LoVo (cell line): ENCODE measurements at regions not wholly inside any gene's neighbourhood (a gene's known extent, or its start where the extent isn't known, plus 50 kb on each side); places are given as distances from the start of the nearest gene placed in this dataset.
A peak's percentile ranks its signal among the peaks of the same experiment; 100 is the strongest.
"Not testable (repeated sequence)": the region's sequence is repeated elsewhere in the genome, so short reads cannot be mapped to it uniquely, and the experiment has no call there.

Source experiments
- DNase-seq: peaks from one replicate; pipeline ENCODE4 v3.0.0-alpha.2; 2016; ENCODE audit warnings: low spot score

DNA sequence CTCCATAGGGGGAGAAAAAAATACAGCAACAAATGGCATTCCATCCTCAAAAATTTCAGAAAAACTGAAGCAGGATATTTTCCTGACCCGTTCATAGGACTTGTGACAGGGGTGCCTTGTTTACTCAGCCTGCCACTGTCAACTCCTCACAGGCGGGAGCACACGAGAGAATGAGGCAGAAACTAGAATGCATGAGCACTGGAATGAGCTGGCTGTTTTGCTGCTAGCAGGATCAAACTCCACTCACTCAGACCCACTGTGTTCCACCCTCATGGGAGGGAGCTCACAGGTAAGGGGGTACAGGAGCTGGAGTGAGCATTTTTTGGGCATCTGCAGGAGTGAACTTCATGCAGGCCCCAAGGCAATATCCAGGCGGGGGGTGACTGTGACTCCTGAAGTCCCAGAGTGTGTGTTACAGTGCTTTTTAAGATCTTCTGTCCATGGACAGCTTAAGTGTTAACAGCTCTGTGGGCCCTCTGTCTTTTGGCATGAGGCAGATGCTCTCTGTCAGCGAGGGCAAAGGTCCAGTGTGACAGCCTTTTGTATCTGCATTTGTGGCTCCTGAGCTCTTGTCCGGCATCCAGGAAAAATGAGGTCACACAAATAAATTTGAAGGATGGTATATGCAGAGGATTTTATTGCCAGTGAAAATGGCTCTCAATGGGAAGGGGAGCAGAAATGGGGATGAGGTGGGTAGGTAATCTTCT lies 905.7 kb upstream of the TENM4 start:
- DNase-seq, result no peak

DNA sequence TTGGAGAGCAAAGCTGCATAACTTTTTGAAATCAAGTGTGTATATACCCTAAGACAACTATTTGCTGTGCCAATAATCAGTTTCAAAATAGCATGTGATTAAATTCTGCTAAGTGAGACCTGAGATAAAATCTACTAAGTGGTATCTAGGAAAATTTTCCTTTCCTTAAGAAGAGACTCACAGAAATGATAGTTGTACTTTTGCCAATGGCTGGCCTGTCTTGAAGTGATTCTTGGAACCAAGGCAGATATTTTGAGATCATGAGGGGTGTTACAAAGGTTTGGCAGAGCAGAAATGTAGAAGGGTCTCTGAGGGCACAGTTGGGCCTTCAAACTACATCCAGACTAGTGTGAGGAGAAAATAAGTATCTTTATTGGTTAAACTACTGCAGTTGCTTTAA lies 902.6 kb upstream of the TENM4 start:
- DNase-seq, result no peak

DNA sequence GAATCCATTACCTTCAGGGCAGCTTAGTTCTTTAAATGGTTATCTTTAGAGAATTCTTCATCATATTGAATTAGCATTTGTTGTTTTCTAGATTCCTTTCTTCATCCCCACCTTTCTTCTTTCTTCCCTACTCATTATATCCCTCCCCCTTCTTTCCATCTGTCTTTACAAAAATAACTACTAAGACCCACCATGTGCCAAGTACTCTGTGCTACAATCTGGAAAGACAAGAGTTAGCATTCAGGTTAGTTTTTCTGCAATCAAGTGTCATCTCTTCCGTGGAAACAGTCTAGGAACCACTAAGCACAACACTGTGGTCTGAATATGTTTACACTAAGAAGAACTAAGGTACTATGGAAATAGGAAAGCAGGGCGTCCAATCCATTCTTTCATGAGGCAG lies 897.4 kb upstream of the TENM4 start:
- no peak for DNase-seq

- no peak for DNase-seq
Measured at GRCh38 chr11:80331694-80332093, 890.9 kb upstream of the TENM4 start.

DNA sequence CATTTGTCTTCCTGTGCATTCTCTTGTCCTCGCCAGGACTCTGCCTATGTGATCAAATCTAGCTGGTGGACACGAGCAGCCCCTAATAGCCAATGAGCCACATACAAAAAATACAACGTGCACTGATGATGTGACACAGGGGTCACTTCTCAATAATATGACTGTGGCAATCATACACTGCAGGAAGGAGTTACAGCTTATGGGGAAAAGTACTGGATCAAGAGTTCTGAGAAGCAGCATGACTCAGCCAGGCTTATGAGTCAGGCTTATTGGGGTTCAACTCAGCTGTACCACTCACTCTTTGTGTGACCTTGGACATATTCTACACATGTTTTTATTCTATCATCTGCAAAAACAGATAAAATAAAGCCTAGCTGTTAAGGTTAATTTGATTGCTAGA lies 889.4 kb upstream of the TENM4 start:
- DNase-seq, result no peak

DNA sequence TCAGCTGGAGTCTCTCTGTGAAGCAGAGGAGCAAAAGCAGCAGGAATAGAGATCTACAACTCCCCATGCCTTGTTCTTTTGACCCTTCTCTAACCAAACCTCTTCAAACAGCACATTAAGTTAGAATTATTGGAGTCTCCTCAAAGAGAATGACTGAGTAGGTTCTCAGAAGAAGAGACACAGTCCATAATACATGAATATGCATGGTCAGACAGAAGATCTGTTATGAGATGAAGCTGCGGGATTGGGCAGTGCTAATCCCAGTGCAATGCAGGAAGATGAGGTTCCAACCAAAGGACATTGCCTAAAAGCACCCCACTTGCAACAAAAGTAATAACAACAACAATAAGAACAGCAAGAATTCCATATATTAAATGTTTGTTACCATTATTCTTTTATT lies 887.9 kb upstream of the TENM4 start:
- no peak for DNase-seq

DNA sequence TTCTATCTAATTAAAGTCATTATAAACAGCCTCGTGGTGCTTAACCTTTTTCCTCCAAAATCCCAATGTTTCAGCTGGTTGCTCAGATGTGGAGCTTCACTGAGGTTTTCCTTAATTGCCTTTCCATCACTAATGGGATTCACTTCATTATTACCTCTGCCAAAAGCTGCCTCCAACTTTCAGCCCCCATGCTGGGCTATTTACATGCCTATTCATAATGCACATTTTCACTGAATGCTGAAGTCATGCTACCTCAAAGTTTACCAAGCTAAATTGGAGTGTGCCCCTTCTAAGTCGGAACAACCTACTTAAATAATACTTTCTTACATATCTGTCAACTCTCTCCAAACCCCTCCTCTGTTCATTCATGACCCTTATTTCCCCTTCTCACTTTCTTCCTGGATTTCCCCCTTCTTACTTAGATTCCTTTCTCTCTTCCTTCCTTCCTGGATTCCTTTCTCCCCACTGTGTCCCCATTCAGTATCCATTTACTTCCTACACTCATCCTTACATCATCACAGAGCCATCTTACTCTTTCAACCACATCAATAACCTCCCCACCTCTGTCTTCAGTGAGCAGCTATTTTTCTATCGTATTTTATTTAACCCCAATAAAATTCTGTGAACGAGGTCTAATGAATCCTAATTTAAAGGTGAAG lies 887.3 kb upstream of the TENM4 start:
- no peak for DNase-seq

GRCh38 chr11:80321786-80322185 lies 881.0 kb upstream of the TENM4 start:
- no peak for DNase-seq

GRCh38 chr11:80320765-80321164 lies 879.9 kb upstream of the TENM4 start:
- DNase-seq, result peak; percentile 24

DNA sequence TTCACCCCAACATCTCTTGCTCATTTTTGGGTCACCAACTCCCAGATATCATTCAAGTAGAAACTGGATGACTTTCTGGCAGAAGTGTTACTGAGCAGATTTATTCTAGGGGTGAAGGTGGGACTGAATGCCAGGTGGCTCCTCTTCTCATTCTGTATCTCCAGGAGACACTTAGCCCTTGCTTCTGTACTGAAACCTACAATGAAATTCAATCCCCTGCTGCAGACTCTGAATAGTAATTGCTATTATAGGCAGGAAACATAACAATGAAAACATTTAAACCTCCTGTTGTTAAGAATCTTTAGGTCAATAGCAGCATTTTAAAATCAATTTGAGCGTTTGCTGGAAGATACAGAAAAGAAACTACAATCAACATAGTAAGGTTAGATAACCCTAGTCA lies 879.4 kb upstream of the TENM4 start:
- no peak for DNase-seq

DNA sequence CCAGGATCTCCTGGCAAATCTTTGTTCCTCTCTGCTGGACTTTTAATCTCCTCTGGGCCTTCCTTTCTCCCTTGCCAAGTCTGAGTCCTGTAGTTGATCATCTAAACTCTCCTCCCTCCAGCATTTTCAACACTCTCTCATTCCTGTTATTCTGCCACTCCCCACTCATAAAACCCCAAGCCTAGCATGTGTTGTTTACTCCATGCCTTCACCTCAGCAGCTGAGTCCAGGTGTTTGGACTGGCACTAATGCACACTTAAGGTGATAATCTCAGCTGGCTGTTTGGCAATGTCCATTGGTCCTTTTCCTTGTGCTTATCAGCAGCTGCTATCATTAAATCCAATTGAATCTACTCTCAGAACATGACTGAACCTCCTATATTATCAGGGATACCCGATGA lies 876.8 kb upstream of the TENM4 start:
- no peak for DNase-seq

DNA sequence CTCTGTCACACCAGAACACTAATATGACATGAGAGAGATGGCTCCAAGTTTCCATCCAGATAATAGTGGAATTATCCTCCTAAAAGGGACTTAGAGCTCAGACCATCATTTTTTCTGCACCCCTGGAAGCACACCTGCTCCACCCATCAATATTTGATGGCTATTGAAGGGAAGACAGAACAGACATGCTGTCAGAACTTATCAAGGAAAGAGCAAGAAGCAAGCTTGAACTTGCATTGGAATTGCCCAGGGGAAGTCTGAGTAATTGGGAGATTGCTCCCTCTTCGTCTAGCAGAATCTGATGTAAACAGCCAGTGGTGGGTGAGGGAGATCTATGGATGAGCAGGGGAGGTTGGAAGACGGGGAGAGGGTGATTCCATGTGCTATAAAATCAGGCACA lies 874.4 kb upstream of the TENM4 start:
- no peak for DNase-seq

DNA sequence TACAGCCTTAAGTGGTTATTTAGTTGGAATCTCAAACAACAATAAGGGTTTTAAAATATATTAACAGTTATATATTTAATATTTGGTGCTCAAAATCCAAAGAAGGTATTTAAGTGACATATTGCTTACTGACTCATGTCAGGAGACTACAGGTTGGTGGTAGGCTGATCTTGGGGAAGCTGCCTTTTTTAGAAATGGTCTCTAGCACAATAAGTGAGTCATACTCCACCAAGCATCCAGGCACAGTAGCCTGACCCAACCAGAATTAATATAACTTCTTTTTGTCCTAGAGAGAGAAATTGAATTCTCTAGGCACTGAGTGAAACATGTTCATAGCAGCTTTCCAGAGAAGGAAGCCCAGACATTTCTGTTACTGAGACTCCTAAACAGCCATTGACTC lies 868.5 kb upstream of the TENM4 start:
- DNase-seq, result no peak

DNA sequence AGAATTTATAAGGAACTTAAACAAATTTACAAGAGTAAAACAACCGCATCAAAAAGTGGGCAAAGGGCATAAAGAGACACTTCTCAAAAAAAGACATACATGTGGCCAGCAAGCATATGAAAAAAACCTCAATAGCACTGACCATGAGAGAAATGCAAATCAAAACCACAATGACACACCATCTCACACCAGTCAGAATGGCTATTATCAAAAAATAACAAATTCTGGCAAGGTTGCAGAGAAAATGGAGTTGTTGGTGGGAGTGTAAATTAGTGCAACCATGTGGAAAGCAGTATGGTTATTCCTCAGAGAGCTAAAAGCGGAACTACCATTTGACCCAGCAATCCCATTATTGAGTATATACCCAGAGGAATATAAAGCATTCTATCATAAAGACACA lies 866.8 kb upstream of the TENM4 start:
- no peak for DNase-seq

- peak; percentile 71 for DNase-seq
Measured at GRCh38 chr11:80297858-80298632, 857.2 kb upstream of the TENM4 start.

- no peak for DNase-seq
Measured at GRCh38 chr11:80293293-80293692, 852.5 kb upstream of the TENM4 start.

DNA sequence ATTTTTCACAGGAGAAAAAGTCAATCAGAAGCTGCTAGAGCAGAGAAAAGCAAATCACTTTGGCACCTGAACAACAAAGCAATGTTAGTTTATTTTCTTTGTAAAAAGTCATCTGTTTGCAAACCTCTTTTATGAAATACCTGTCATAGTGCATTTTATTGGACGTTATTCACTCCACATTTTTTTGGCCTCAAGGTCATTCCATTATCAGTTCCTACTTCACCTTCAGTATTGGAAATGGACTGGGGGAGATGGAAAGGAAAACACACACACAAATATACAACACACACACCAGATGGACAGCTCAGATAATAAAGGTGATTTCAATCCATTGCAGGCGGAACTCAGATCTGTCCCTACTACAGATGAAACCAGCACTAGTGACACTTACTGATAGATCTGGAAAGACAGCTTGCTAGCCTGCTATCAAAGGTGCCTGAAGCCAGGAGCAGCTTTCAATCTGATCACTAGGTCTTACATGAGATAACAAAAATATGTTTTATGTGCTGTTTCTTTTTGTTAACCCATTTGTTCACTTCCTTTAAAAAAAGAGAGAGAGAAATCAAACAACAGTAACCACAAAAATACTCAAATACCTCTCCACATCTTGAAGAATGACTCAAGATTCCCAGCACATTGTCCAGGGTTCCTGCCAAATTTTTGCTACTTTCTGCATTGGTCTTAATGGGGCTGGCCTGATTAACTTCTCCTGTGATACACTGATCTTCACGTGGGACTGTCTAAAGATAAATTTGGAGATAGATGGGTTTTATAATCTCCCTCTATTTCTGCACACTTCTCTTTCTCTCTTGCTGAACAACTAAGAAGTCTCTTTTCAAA lies 844.3 kb upstream of the TENM4 start:
- DNase-seq, result no peak

DNA sequence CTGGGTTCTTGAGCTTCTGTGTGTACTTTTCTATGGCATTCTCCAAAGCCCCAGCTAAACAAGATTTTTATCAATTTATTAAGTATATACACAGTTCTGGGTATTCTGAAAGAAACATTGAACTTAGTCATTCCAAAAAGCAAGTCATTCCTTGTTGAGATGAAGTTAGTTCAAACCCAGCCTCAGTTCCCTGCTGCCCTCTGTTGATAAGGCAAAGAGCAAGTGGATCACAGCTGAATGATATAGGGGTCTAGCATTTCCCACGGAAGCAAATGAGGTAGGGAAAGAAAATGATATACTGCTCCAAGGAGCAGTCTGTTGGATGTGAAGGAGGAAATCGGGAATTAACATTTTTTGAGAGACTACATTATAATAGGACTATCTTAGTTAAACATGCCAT lies 841.8 kb upstream of the TENM4 start:
- no peak for DNase-seq

- DNase-seq, result no peak
Measured at GRCh38 chr11:80281194-80281593, 840.4 kb upstream of the TENM4 start.

- DNase-seq, result no peak
Measured at GRCh38 chr11:80280737-80281136, 839.9 kb upstream of the TENM4 start.

- DNase-seq, result no peak
Measured at GRCh38 chr11:80261776-80262175, 820.9 kb upstream of the TENM4 start.

DNA sequence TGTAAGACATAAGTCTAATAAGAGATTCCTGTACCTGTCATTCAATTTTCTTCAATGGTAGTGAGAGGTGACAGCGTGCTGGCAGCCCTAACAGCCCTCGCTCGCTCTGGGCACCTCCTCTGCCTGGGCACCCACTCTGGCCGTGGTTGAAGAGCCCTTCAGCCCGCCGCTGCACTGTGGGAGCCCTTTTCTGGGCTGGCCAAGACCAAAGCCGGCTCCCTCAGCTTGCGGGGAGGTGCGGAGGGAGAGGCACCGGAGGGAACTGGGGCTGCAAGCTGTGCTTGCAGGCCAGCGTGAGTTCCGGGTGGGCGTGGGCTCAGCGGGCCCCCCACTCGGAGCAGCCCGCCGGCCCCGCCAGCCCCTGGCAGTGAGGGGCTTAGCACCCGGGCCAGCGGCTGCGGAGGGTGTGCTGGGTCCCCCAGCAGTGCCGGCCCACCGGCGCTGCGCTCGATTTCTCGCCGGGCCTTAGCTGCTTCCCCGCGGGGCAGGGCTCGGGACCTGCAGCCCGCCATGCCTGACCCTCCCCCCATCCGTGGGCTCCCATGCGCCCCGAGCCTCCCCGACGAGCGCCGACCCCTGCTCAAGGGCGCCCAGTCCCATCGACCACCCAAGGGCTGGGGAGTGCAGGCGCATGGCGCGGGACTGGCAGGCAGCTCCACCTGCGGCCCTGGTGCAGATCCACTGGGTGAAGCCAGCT lies 816.6 kb upstream of the TENM4 start:
- DNase-seq, result not testable (repeated sequence)
